GM23248 (cell line): ENCODE measurements at regions not wholly inside any gene's neighbourhood (a gene's known extent, or its start where the extent isn't known, plus 50 kb on each side); places are given as distances from the start of the nearest gene placed in this dataset.

Source experiments
- EZH2 ChIP-seq: fragments of 200-600 bp; sonication (generic); IDR thresholded peaks from 2 replicates; pipeline ENCODE4 v1.6.1; 2018; ENCODE audit warnings: antibody characterized with exemption, mild to moderate bottlenecking; ENCODE audit not compliant: insufficient read depth, poor library complexity, severe bottlenecking
- EZH2phosphoT487 ChIP-seq: fragments of 200-600 bp; sonication (generic); IDR thresholded peaks from 2 replicates; pipeline ENCODE4 v1.6.1; 2018; ENCODE audit warnings: antibody characterized with exemption, moderate library complexity, mild to moderate bottlenecking, low read depth; ENCODE audit not compliant: insufficient read depth

- TF ChIP-seq EZH2phosphoT487 (no peak), EZH2 (no peak)
These were observed 206.4 kb downstream of the PTPRC start for GRCh38 chr1:198845271-198845670.
